K562 (cell line): ENCODE measurements at regions not wholly inside any gene's neighbourhood (a gene's known extent, or its start where the extent isn't known, plus 50 kb on each side); places are given as distances from the start of the nearest gene placed in this dataset.

Experiments used
- IFI16 ChIP-seq: fragments of 250-450 bp; sonication (Bioruptor Pico); IDR thresholded peaks from 2 replicates; pipeline ENCODE4 v2.1.2; 2022; ENCODE audit warnings: mild to moderate bottlenecking, inconsistent platforms
- NFE2L1 ChIP-seq: fragments of 450-650 bp; IDR thresholded peaks from 2 replicates; pipeline ENCODE4 v1.6.1; 2016; ENCODE audit warnings: missing genetic modification characterization, low read depth, mild to moderate bottlenecking, missing compliant biosample characterization, moderate library complexity, borderline replicate concordance
- NR3C1 ChIP-seq: sonication (generic); formaldehyde crosslinking; IDR thresholded peaks from 2 replicates; pipeline ENCODE4 v1.8.1; 2022; ENCODE audit warnings: missing genetic modification reagents
- ZSCAN29 ChIP-seq: fragments of 450-650 bp; IDR thresholded peaks from 2 replicates; pipeline ENCODE4 v1.6.1; 2017
- TF ChIP-seq, protein P1 (sequence below), 2 experiments: fragments of 450-650 bp; IDR thresholded peaks; 2 replicates each; pipeline ENCODE4 v1.6.1; 2018; ENCODE audit warnings: mild to moderate bottlenecking in 2 of 2, low read depth in 1 of 2; ENCODE audit not compliant: partially characterized antibody in 2 of 2
- TF ChIP-seq, protein P2 (sequence below), 3 experiments: IDR thresholded peaks in 2 of 3; conservative IDR thresholded peaks in 1 of 3; 2 replicates each; pipeline ENCODE4 v1.5.1; 2011 to 2012; ENCODE audit warnings: low read length in 3 of 3, mild to moderate bottlenecking in 3 of 3, control low read depth in 2 of 3, improper control_type of control experiment in 1 of 3, inconsistent platforms in 1 of 3, low read depth in 1 of 3, mixed read lengths in 1 of 3, moderate library complexity in 1 of 3; ENCODE audit not compliant: insufficient read depth in 2 of 3
- TF ChIP-seq, protein P3 (sequence below), 2 experiments: fragments of 450-650 bp; formaldehyde crosslinking in 1 of 2; IDR thresholded peaks; 2 replicates each; pipeline versions ENCODE4 v1.4.0 to v1.6.1; 2014 to 2020; ENCODE audit warnings: mild to moderate bottlenecking in 2 of 2, borderline replicate concordance in 1 of 2, low read depth in 1 of 2

DNA sequence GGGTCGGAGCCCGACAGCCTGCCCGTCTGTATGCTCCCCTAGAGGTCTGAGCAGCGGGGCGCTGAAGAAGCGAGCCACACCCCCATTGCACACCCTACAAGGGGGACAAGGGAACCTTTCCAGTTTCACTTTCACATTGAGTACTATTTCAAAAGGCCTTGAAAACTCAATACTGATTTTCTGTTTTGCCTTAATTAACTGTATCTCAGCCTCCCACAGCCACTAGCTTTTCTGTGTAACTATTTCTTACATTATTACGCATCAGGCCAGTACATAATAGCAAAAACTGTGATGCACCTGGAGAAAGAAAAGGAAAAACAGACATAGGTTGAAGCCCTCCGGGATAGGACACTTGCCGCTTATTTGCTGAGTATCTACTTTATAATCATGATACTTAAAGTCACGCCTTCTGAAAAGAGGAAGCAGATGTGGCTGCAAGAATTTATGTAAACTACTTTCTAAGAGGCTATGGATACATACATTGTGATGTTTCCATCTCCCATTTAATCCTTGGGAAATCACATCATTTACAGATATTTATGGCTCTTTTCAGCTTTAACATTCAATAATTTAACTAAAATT lies 1719.5 kb downstream of the MRPL39 start:
- TF ChIP-seq, protein P1, sequence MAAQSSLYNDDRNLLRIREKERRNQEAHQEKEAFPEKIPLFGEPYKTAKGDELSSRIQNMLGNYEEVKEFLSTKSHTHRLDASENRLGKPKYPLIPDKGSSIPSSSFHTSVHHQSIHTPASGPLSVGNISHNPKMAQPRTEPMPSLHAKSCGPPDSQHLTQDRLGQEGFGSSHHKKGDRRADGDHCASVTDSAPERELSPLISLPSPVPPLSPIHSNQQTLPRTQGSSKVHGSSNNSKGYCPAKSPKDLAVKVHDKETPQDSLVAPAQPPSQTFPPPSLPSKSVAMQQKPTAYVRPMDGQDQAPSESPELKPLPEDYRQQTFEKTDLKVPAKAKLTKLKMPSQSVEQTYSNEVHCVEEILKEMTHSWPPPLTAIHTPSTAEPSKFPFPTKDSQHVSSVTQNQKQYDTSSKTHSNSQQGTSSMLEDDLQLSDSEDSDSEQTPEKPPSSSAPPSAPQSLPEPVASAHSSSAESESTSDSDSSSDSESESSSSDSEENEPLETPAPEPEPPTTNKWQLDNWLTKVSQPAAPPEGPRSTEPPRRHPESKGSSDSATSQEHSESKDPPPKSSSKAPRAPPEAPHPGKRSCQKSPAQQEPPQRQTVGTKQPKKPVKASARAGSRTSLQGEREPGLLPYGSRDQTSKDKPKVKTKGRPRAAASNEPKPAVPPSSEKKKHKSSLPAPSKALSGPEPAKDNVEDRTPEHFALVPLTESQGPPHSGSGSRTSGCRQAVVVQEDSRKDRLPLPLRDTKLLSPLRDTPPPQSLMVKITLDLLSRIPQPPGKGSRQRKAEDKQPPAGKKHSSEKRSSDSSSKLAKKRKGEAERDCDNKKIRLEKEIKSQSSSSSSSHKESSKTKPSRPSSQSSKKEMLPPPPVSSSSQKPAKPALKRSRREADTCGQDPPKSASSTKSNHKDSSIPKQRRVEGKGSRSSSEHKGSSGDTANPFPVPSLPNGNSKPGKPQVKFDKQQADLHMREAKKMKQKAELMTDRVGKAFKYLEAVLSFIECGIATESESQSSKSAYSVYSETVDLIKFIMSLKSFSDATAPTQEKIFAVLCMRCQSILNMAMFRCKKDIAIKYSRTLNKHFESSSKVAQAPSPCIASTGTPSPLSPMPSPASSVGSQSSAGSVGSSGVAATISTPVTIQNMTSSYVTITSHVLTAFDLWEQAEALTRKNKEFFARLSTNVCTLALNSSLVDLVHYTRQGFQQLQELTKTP (IDR thresholded peaks at IDR 0.05; ENCODE audit: low read depth in 1 of 2, partially characterized antibody in 2 of 2): no peak
- no peak for TF ChIP-seq ZSCAN29
- no peak for TF ChIP-seq NFE2L1 (tag)
- no peak for TF ChIP-seq NR3C1 (CRISPR knock-in tag)
- TF ChIP-seq, protein P2, sequence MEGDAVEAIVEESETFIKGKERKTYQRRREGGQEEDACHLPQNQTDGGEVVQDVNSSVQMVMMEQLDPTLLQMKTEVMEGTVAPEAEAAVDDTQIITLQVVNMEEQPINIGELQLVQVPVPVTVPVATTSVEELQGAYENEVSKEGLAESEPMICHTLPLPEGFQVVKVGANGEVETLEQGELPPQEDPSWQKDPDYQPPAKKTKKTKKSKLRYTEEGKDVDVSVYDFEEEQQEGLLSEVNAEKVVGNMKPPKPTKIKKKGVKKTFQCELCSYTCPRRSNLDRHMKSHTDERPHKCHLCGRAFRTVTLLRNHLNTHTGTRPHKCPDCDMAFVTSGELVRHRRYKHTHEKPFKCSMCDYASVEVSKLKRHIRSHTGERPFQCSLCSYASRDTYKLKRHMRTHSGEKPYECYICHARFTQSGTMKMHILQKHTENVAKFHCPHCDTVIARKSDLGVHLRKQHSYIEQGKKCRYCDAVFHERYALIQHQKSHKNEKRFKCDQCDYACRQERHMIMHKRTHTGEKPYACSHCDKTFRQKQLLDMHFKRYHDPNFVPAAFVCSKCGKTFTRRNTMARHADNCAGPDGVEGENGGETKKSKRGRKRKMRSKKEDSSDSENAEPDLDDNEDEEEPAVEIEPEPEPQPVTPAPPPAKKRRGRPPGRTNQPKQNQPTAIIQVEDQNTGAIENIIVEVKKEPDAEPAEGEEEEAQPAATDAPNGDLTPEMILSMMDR (IDR thresholded peaks at IDR 0.05 in 2 of 3, conservative IDR thresholded peaks at IDR 0.05 in 1 of 3; ENCODE audit: insufficient read depth in 2 of 3, low read depth in 1 of 3, low read length in 3 of 3): no peak
- TF ChIP-seq IFI16: no peak
- TF ChIP-seq, protein P3, sequence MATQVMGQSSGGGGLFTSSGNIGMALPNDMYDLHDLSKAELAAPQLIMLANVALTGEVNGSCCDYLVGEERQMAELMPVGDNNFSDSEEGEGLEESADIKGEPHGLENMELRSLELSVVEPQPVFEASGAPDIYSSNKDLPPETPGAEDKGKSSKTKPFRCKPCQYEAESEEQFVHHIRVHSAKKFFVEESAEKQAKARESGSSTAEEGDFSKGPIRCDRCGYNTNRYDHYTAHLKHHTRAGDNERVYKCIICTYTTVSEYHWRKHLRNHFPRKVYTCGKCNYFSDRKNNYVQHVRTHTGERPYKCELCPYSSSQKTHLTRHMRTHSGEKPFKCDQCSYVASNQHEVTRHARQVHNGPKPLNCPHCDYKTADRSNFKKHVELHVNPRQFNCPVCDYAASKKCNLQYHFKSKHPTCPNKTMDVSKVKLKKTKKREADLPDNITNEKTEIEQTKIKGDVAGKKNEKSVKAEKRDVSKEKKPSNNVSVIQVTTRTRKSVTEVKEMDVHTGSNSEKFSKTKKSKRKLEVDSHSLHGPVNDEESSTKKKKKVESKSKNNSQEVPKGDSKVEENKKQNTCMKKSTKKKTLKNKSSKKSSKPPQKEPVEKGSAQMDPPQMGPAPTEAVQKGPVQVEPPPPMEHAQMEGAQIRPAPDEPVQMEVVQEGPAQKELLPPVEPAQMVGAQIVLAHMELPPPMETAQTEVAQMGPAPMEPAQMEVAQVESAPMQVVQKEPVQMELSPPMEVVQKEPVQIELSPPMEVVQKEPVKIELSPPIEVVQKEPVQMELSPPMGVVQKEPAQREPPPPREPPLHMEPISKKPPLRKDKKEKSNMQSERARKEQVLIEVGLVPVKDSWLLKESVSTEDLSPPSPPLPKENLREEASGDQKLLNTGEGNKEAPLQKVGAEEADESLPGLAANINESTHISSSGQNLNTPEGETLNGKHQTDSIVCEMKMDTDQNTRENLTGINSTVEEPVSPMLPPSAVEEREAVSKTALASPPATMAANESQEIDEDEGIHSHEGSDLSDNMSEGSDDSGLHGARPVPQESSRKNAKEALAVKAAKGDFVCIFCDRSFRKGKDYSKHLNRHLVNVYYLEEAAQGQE (IDR thresholded peaks at IDR 0.05; ENCODE audit: borderline replicate concordance): no peak
- TF ChIP-seq, protein P3 (CRISPR knock-in tag; IDR thresholded peaks at IDR 0.05; ENCODE audit: low read depth): no peak
